ENCODE measurements at regions not wholly inside any gene's neighbourhood (a gene's known extent, or its start where the extent isn't known, plus 50 kb on each side); places are given as distances from the start of the nearest gene placed in this dataset.

DNA sequence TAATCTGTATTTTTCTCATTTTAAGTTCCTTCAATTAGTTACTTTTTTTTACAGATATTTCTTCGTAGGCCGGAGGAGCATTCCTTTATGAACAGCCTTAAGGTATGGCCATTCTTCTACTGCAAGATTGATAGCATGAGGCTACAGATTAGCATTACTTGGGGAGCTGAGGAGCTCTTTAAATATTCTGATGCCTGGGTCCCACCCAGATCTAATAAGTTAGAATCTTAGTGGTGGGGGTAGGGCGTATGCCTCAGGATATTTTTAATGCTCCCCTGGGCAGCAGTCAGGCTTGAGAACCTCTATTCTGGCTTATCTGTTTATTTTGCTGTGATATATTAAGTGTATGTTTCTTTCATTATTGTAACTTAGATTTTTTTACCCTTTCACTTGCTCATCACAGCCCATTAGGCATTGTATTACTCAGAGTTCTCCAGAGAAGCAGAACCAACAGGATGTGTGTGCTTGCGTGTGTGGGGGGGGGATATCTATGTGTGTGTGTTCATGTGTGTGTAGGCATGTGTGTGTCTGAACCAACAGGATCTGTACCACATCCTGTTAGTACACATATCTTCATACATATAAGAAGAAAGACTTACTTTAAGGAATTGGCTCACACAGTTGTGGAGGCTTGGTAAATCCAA lies 91.8 kb upstream of the MTAP start:
- no peak for DNase-seq (ENCODE audit: low spot score)
- H3K4me1 ChIP-seq (ENCODE audit: control insufficient read depth in 4 of 4, insufficient read depth in 4 of 4, low read length in 3 of 4): no peaks in the 10 kb centered on the region
- H3K36me3 ChIP-seq (ENCODE audit: control insufficient read depth in 4 of 4, insufficient read depth in 3 of 4, low read depth in 1 of 4, low read length in 3 of 4): no peaks in the 10 kb centered on the region
- H3K27ac ChIP-seq (ENCODE audit: low read depth in 1 of 2, low read length in 2 of 2): no peak overlapping the region
- no peak overlapping the region for H3K4me3 ChIP-seq (ENCODE audit: low read depth in 1 of 3, low read length in 3 of 3)
- no peaks in the 10 kb centered on the region for H3K9me3 ChIP-seq (ENCODE audit: control insufficient read depth in 4 of 4, low read length in 3 of 4)
- peaks cover 0 to 12% (median 0%) of the 10 kb centered on the region in 4 donors for H3K27me3 ChIP-seq (ENCODE audit: control insufficient read depth in 4 of 4, insufficient read depth in 4 of 4, low read length in 3 of 4)
- TF ChIP-seq NR2F2 (IDR thresholded peaks at IDR 0.05) (no peak), JUND (IDR thresholded peaks at IDR 0.05) (no peak), SP1 (IDR thresholded peaks at IDR 0.05) (no peak), HNF4A (conservative IDR thresholded peaks at IDR 0.05) (no peak), TAF1 (conservative IDR thresholded peaks at IDR 0.05) (no peak), FOXA1 (IDR thresholded peaks at IDR 0.05) (no peak), HNF4G (IDR thresholded peaks at IDR 0.05) (no peak), FOXA2 (IDR thresholded peaks at IDR 0.05) (no peak), YY1 (IDR thresholded peaks at IDR 0.05) (no peak), RAD21 (IDR thresholded peaks at IDR 0.05) (no peak), GABPA (IDR thresholded peaks at IDR 0.05 in 1 of 2, conservative IDR thresholded peaks at IDR 0.05 in 1 of 2) (no peak), RXRA (IDR thresholded peaks at IDR 0.05) (no peak), EGR1 (IDR thresholded peaks at IDR 0.05; ENCODE audit: low read depth in 2 of 2) (no peak)
- TF ChIP-seq, protein P1, sequence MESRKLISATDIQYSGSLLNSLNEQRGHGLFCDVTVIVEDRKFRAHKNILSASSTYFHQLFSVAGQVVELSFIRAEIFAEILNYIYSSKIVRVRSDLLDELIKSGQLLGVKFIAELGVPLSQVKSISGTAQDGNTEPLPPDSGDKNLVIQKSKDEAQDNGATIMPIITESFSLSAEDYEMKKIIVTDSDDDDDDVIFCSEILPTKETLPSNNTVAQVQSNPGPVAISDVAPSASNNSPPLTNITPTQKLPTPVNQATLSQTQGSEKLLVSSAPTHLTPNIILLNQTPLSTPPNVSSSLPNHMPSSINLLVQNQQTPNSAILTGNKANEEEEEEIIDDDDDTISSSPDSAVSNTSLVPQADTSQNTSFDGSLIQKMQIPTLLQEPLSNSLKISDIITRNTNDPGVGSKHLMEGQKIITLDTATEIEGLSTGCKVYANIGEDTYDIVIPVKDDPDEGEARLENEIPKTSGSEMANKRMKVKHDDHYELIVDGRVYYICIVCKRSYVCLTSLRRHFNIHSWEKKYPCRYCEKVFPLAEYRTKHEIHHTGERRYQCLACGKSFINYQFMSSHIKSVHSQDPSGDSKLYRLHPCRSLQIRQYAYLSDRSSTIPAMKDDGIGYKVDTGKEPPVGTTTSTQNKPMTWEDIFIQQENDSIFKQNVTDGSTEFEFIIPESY (IDR thresholded peaks at IDR 0.05): no peak
- TF ChIP-seq, protein P2, sequence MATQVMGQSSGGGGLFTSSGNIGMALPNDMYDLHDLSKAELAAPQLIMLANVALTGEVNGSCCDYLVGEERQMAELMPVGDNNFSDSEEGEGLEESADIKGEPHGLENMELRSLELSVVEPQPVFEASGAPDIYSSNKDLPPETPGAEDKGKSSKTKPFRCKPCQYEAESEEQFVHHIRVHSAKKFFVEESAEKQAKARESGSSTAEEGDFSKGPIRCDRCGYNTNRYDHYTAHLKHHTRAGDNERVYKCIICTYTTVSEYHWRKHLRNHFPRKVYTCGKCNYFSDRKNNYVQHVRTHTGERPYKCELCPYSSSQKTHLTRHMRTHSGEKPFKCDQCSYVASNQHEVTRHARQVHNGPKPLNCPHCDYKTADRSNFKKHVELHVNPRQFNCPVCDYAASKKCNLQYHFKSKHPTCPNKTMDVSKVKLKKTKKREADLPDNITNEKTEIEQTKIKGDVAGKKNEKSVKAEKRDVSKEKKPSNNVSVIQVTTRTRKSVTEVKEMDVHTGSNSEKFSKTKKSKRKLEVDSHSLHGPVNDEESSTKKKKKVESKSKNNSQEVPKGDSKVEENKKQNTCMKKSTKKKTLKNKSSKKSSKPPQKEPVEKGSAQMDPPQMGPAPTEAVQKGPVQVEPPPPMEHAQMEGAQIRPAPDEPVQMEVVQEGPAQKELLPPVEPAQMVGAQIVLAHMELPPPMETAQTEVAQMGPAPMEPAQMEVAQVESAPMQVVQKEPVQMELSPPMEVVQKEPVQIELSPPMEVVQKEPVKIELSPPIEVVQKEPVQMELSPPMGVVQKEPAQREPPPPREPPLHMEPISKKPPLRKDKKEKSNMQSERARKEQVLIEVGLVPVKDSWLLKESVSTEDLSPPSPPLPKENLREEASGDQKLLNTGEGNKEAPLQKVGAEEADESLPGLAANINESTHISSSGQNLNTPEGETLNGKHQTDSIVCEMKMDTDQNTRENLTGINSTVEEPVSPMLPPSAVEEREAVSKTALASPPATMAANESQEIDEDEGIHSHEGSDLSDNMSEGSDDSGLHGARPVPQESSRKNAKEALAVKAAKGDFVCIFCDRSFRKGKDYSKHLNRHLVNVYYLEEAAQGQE (IDR thresholded peaks at IDR 0.05): no peak
- TF ChIP-seq, protein P3, sequence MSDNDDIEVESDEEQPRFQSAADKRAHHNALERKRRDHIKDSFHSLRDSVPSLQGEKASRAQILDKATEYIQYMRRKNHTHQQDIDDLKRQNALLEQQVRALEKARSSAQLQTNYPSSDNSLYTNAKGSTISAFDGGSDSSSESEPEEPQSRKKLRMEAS (IDR thresholded peaks at IDR 0.05): no peak
- TF ChIP-seq, protein P4, sequence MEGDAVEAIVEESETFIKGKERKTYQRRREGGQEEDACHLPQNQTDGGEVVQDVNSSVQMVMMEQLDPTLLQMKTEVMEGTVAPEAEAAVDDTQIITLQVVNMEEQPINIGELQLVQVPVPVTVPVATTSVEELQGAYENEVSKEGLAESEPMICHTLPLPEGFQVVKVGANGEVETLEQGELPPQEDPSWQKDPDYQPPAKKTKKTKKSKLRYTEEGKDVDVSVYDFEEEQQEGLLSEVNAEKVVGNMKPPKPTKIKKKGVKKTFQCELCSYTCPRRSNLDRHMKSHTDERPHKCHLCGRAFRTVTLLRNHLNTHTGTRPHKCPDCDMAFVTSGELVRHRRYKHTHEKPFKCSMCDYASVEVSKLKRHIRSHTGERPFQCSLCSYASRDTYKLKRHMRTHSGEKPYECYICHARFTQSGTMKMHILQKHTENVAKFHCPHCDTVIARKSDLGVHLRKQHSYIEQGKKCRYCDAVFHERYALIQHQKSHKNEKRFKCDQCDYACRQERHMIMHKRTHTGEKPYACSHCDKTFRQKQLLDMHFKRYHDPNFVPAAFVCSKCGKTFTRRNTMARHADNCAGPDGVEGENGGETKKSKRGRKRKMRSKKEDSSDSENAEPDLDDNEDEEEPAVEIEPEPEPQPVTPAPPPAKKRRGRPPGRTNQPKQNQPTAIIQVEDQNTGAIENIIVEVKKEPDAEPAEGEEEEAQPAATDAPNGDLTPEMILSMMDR (IDR thresholded peaks at IDR 0.05; ENCODE audit: low read depth, low read length, missing input control): no peak
- TF ChIP-seq, protein P5, sequence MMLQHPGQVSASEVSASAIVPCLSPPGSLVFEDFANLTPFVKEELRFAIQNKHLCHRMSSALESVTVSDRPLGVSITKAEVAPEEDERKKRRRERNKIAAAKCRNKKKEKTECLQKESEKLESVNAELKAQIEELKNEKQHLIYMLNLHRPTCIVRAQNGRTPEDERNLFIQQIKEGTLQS (IDR thresholded peaks at IDR 0.05): no peak
- WGBS: 86% methylated on average over 4 of the region's 4 CpGs
- H3K9ac ChIP-seq (ENCODE audit: low read depth in 1 of 2, low read length in 2 of 2): no peak overlapping the region

Data from liver (tissue), 8 donors.